ENCODE measurements at regions not wholly inside any gene's neighbourhood (a gene's known extent, or its start where the extent isn't known, plus 50 kb on each side); places are given as distances from the start of the nearest gene placed in this dataset.
"Not testable (repeated sequence)": the region's sequence is repeated elsewhere in the genome, so short reads cannot be mapped to it uniquely, and the experiment has no call there.

- FAIRE-seq (no peak), DNase-seq (ENCODE audit: insufficient read length, low spot score) (no peak)
- no peak for TF ChIP-seq CTCF (IDR thresholded peaks at IDR 0.05; ENCODE audit: insufficient read depth, missing control alignments)
These were observed 85.5 kb upstream of the VRK1 start for GRCh38 chr14:96711559-96712267.

- no peak for DNase-seq (ENCODE audit: insufficient read length, low spot score)
- TF ChIP-seq CTCF (IDR thresholded peaks at IDR 0.05; ENCODE audit: insufficient read depth, missing control alignments), result no peak
These were observed 83.8 kb upstream of the VRK1 start for GRCh38 chr14:96713426-96713825.

GRCh38 chr14:96714537-96714936 lies 82.6 kb upstream of the VRK1 start:
- FAIRE-seq; DNase-seq (ENCODE audit: insufficient read length, low spot score): not testable (repeated sequence)

More at GRCh38 chr14:96713426-96713825, 83.8 kb upstream of the VRK1 start:
- FAIRE-seq, result no peak

- DNase-seq (ENCODE audit: insufficient read length, low spot score) (no peak), FAIRE-seq (no peak)
- TF ChIP-seq CTCF (IDR thresholded peaks at IDR 0.05; ENCODE audit: insufficient read depth, missing control alignments), result no peak
These were observed 80.1 kb upstream of the VRK1 start for GRCh38 chr14:96717116-96717515.

GRCh38 chr14:96718407-96718806 lies 78.8 kb upstream of the VRK1 start:
- FAIRE-seq (no peak), DNase-seq (ENCODE audit: insufficient read length, low spot score) (no peak)
- no peak for TF ChIP-seq CTCF (IDR thresholded peaks at IDR 0.05; ENCODE audit: insufficient read depth, missing control alignments)

- not testable (repeated sequence) for DNase-seq (ENCODE audit: insufficient read length, low spot score); FAIRE-seq
These were observed 76.5 kb upstream of the VRK1 start for GRCh38 chr14:96720702-96721101.

- DNase-seq (ENCODE audit: insufficient read length, low spot score) (no peak), FAIRE-seq (no peak)
- no peak for TF ChIP-seq CTCF (IDR thresholded peaks at IDR 0.05; ENCODE audit: insufficient read depth, missing control alignments)
These were observed 74.4 kb upstream of the VRK1 start for GRCh38 chr14:96722736-96723135.

GRCh38 chr14:96723946-96724345 lies 73.2 kb upstream of the VRK1 start:
- TF ChIP-seq CTCF (IDR thresholded peaks at IDR 0.05; ENCODE audit: insufficient read depth, missing control alignments), result no peak
- no peak for FAIRE-seq
- no peak for DNase-seq (ENCODE audit: insufficient read length, low spot score)

Data from D721Med (cell line).